Gastrocnemius medialis (tissue), 4 donors: ENCODE measurements at regions not wholly inside any gene's neighbourhood (a gene's known extent, or its start where the extent isn't known, plus 50 kb on each side); places are given as distances from the start of the nearest gene placed in this dataset.
"Not testable (repeated sequence)": the region's sequence is repeated elsewhere in the genome, so short reads cannot be mapped to it uniquely, and the experiment has no call there.

Source experiments
- CTCF ChIP-seq, 5 experiments: fragments of 450-650 bp in 3 of 5; fragments of 200-600 bp in 2 of 5; sonication (generic) in 2 of 5; IDR thresholded peaks in 4 of 5; conservative IDR thresholded peaks in 1 of 5; 1 replicate in 4 of 5; 2 replicates in 1 of 5; pipeline ENCODE4 v1.5.1; 2016 to 2019; ENCODE audit warnings: antibody characterized with exemption in 5 of 5, mild to moderate bottlenecking in 3 of 5, moderate library complexity in 3 of 5
- POLR2A ChIP-seq, 2 donors: fragments of 450-650 bp; IDR thresholded peaks; one replicate each; pipeline ENCODE4 v1.6.1; 2017; ENCODE audit warnings: antibody characterized with exemption in 2 of 2, mild to moderate bottlenecking in 2 of 2, moderate library complexity in 2 of 2

DNA sequence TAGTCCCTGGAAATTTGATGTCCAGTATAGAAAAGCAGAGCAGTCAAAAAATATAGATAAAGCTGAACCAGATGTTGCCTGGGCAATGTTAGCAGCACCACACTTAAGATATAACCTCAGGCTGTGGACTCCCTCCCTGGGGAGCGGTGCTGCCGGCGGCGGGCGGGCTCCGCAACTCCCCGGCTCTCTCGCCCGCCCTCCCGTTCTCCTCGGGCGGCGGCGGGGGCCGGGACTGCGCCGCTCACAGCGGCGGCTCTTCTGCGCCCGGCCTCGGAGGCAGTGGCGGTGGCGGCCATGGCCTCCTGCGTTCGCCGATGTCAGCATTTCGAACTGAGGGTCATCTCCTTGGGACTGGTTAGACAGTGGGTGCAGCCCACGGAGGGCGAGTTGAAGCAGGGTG is 86.9 kb upstream of the GOLGA6L6 start:
- not testable (repeated sequence) for TF ChIP-seq CTCF (IDR thresholded peaks at IDR 0.05 in 4 of 5, conservative IDR thresholded peaks at IDR 0.05 in 1 of 5); POLR2A (IDR thresholded peaks at IDR 0.05)
